ENCODE measurements at regions not wholly inside any gene's neighbourhood (a gene's known extent, or its start where the extent isn't known, plus 50 kb on each side); places are given as distances from the start of the nearest gene placed in this dataset.
"Not testable (repeated sequence)": the region's sequence is repeated elsewhere in the genome, so short reads cannot be mapped to it uniquely, and the experiment has no call there.

GRCh38 chr2:118747066-118747465 lies 100.4 kb downstream of the EN1 start:
- no peak for DNase-seq (ENCODE audit: low spot score)

GRCh38 chr2:118744682-118745181 lies 102.7 kb downstream of the EN1 start:
- not testable (repeated sequence) for H3K9ac ChIP-seq (ENCODE audit: low read depth in 1 of 2, low read length in 2 of 2); H3K27me3 ChIP-seq (ENCODE audit: control insufficient read depth in 4 of 4, insufficient read depth in 4 of 4, low read length in 3 of 4); H3K36me3 ChIP-seq (ENCODE audit: control insufficient read depth in 4 of 4, insufficient read depth in 3 of 4, low read depth in 1 of 4, low read length in 3 of 4); H3K27ac ChIP-seq (ENCODE audit: low read depth in 1 of 2, low read length in 2 of 2); H3K9me3 ChIP-seq (ENCODE audit: control insufficient read depth in 4 of 4, low read length in 3 of 4); H3K4me1 ChIP-seq (ENCODE audit: control insufficient read depth in 4 of 4, insufficient read depth in 4 of 4, low read length in 3 of 4); DNase-seq (ENCODE audit: low spot score)
- 74% methylated on average over 3 of the region's 3 CpGs for WGBS
- H3K4me3 ChIP-seq (ENCODE audit: low read depth in 1 of 3, low read length in 3 of 3) = peak overlapping the region in 1 of 3 donors; percentile 8

More at GRCh38 chr2:118747066-118747465, 100.4 kb downstream of the EN1 start:
- H3K9ac ChIP-seq (ENCODE audit: low read depth in 1 of 2, low read length in 2 of 2) = no peak overlapping the region
- H3K27me3 ChIP-seq (ENCODE audit: control insufficient read depth in 4 of 4, insufficient read depth in 4 of 4, low read length in 3 of 4) = no peaks in the 10 kb centered on the region
- H3K36me3 ChIP-seq (ENCODE audit: control insufficient read depth in 4 of 4, insufficient read depth in 3 of 4, low read depth in 1 of 4, low read length in 3 of 4) = no peaks in the 10 kb centered on the region
- no peak overlapping the region for H3K27ac ChIP-seq (ENCODE audit: low read depth in 1 of 2, low read length in 2 of 2)
- H3K4me1 ChIP-seq (ENCODE audit: control insufficient read depth in 4 of 4, insufficient read depth in 4 of 4, low read length in 3 of 4) = no peaks in the 10 kb centered on the region
- H3K4me3 ChIP-seq (ENCODE audit: low read depth in 1 of 3, low read length in 3 of 3) = no peak overlapping the region
- WGBS = 74% methylated on average over 5 of the region's 5 CpGs
- TF ChIP-seq HNF4A (conservative IDR thresholded peaks at IDR 0.05) (no peak), REST (IDR thresholded peaks at IDR 0.05) (no peak), TAF1 (conservative IDR thresholded peaks at IDR 0.05) (no peak), SP1 (IDR thresholded peaks at IDR 0.05) (no peak), MAX (IDR thresholded peaks at IDR 0.05) (no peak), RAD21 (IDR thresholded peaks at IDR 0.05) (no peak), YY1 (IDR thresholded peaks at IDR 0.05) (no peak), RXRA (IDR thresholded peaks at IDR 0.05) (no peak), CTCF (IDR thresholded peaks at IDR 0.05; ENCODE audit: low read depth, low read length, missing input control) (no peak), FOXA1 (IDR thresholded peaks at IDR 0.05) (no peak), NR2F2 (IDR thresholded peaks at IDR 0.05) (no peak)
- H3K9me3 ChIP-seq (ENCODE audit: control insufficient read depth in 4 of 4, low read length in 3 of 4) = peaks cover 0 to 6% (median 4%) of the 10 kb centered on the region in 4 donors

- H3K36me3 ChIP-seq (ENCODE audit: control insufficient read depth in 4 of 4, insufficient read depth in 3 of 4, low read depth in 1 of 4, low read length in 3 of 4) = no peaks in the 10 kb centered on the region
- peaks cover 0 to 1% (median 0%) of the 10 kb centered on the region in 4 donors for H3K9me3 ChIP-seq (ENCODE audit: control insufficient read depth in 4 of 4, low read length in 3 of 4)
- H3K9ac ChIP-seq (ENCODE audit: low read depth in 1 of 2, low read length in 2 of 2) = no peak overlapping the region
- H3K4me1 ChIP-seq (ENCODE audit: control insufficient read depth in 4 of 4, insufficient read depth in 4 of 4, low read length in 3 of 4) = no peaks in the 10 kb centered on the region
- 74% methylated on average over 7 of the region's 7 CpGs for WGBS
- no peak for DNase-seq (ENCODE audit: low spot score)
- no peak overlapping the region for H3K27ac ChIP-seq (ENCODE audit: low read depth in 1 of 2, low read length in 2 of 2)
- no peak overlapping the region for H3K4me3 ChIP-seq (ENCODE audit: low read depth in 1 of 3, low read length in 3 of 3)
- TF ChIP-seq FOXA2 (IDR thresholded peaks at IDR 0.05) (no peak), HNF4A (conservative IDR thresholded peaks at IDR 0.05) (no peak), ZBTB33 (IDR thresholded peaks at IDR 0.05) (no peak), TAF1 (conservative IDR thresholded peaks at IDR 0.05) (no peak), MAX (IDR thresholded peaks at IDR 0.05) (no peak)
- peaks cover 0 to 2% (median 0%) of the 10 kb centered on the region in 4 donors for H3K27me3 ChIP-seq (ENCODE audit: control insufficient read depth in 4 of 4, insufficient read depth in 4 of 4, low read length in 3 of 4)
These were observed 108.7 kb downstream of the EN1 start for GRCh38 chr2:118738524-118739308.

All from liver (tissue), 8 donors.